Liver (tissue), 3 donors: ENCODE measurements at regions not wholly inside any gene's neighbourhood (a gene's known extent, or its start where the extent isn't known, plus 50 kb on each side); places are given as distances from the start of the nearest gene placed in this dataset.

Experiments
- ATF3 ChIP-seq: IDR thresholded peaks from 2 replicates; pipeline ENCODE4 v1.6.1; 2016; ENCODE audit warnings: antibody characterized with exemption
- FOXA2 ChIP-seq: IDR thresholded peaks from 2 replicates; pipeline ENCODE4 v1.6.1; 2016; ENCODE audit warnings: antibody characterized with exemption
- GABPA ChIP-seq, 2 donors: IDR thresholded peaks in 1 of 2; conservative IDR thresholded peaks in 1 of 2; 2 replicates each; pipeline ENCODE4 v1.6.1; 2016; ENCODE audit warnings: antibody characterized with exemption in 2 of 2, mild to moderate bottlenecking in 1 of 2, moderate library complexity in 1 of 2
- HNF4A ChIP-seq, 2 donors: conservative IDR thresholded peaks; 2 replicates each; pipeline ENCODE4 v1.6.1; 2016; ENCODE audit warnings: antibody characterized with exemption in 2 of 2, mild to moderate bottlenecking in 2 of 2
- MAX ChIP-seq: IDR thresholded peaks from 2 replicates; pipeline ENCODE4 v1.6.1; 2016; ENCODE audit warnings: antibody characterized with exemption
- RAD21 ChIP-seq, 2 donors: IDR thresholded peaks; 2 replicates each; pipeline ENCODE4 v1.6.1; 2016; ENCODE audit warnings: antibody characterized with exemption in 2 of 2, mild to moderate bottlenecking in 2 of 2
- SP1 ChIP-seq: IDR thresholded peaks from 2 replicates; pipeline ENCODE4 v1.6.1; 2018; ENCODE audit warnings: antibody characterized with exemption, mild to moderate bottlenecking
- TAF1 ChIP-seq: conservative IDR thresholded peaks from 2 replicates; pipeline ENCODE4 v1.6.1; 2016; ENCODE audit warnings: antibody characterized with exemption, mild to moderate bottlenecking
- TF ChIP-seq, protein P1 (sequence below): IDR thresholded peaks from 2 replicates; pipeline ENCODE4 v1.6.1; 2016; ENCODE audit warnings: antibody characterized with exemption
- TF ChIP-seq, protein P2 (sequence below): fragments of 150-350 bp; IDR thresholded peaks from 2 replicates; pipeline ENCODE4 v1.5.1; 2017; ENCODE audit warnings: improper control_type of control experiment, low read depth, low read length; ENCODE audit not compliant: missing input control
- donor health status: healthy.
- donor health status: healthy.

- TF ChIP-seq TAF1 (no peak), RAD21 (IDR thresholded peaks at IDR 0.05) (no peak), FOXA2 (no peak), SP1 (no peak), HNF4A (conservative IDR thresholded peaks at IDR 0.05) (no peak), ATF3 (no peak), MAX (no peak), GABPA (IDR thresholded peaks at IDR 0.05 in 1 of 2, conservative IDR thresholded peaks at IDR 0.05 in 1 of 2) (no peak)
- TF ChIP-seq, protein P1, sequence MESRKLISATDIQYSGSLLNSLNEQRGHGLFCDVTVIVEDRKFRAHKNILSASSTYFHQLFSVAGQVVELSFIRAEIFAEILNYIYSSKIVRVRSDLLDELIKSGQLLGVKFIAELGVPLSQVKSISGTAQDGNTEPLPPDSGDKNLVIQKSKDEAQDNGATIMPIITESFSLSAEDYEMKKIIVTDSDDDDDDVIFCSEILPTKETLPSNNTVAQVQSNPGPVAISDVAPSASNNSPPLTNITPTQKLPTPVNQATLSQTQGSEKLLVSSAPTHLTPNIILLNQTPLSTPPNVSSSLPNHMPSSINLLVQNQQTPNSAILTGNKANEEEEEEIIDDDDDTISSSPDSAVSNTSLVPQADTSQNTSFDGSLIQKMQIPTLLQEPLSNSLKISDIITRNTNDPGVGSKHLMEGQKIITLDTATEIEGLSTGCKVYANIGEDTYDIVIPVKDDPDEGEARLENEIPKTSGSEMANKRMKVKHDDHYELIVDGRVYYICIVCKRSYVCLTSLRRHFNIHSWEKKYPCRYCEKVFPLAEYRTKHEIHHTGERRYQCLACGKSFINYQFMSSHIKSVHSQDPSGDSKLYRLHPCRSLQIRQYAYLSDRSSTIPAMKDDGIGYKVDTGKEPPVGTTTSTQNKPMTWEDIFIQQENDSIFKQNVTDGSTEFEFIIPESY, result no peak
- TF ChIP-seq, protein P2, sequence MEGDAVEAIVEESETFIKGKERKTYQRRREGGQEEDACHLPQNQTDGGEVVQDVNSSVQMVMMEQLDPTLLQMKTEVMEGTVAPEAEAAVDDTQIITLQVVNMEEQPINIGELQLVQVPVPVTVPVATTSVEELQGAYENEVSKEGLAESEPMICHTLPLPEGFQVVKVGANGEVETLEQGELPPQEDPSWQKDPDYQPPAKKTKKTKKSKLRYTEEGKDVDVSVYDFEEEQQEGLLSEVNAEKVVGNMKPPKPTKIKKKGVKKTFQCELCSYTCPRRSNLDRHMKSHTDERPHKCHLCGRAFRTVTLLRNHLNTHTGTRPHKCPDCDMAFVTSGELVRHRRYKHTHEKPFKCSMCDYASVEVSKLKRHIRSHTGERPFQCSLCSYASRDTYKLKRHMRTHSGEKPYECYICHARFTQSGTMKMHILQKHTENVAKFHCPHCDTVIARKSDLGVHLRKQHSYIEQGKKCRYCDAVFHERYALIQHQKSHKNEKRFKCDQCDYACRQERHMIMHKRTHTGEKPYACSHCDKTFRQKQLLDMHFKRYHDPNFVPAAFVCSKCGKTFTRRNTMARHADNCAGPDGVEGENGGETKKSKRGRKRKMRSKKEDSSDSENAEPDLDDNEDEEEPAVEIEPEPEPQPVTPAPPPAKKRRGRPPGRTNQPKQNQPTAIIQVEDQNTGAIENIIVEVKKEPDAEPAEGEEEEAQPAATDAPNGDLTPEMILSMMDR, result no peak
Observed at GRCh38 chr2:104528101-104528500, 325.8 kb upstream of the POU3F3 start.
